GM12873 (cell line): ENCODE measurements at regions not wholly inside any gene's neighbourhood (a gene's known extent, or its start where the extent isn't known, plus 50 kb on each side); places are given as distances from the start of the nearest gene placed in this dataset.

ENCODE experiments used
- CTCF ChIP-seq: IDR thresholded peaks from 2 replicates; pipeline ENCODE4 v1.5.1; 2012; ENCODE audit warnings: low read depth, mild to moderate bottlenecking, moderate library complexity, low read length, control low read depth; ENCODE audit not compliant: insufficient read depth; ENCODE audit errors: missing control alignments

DNA sequence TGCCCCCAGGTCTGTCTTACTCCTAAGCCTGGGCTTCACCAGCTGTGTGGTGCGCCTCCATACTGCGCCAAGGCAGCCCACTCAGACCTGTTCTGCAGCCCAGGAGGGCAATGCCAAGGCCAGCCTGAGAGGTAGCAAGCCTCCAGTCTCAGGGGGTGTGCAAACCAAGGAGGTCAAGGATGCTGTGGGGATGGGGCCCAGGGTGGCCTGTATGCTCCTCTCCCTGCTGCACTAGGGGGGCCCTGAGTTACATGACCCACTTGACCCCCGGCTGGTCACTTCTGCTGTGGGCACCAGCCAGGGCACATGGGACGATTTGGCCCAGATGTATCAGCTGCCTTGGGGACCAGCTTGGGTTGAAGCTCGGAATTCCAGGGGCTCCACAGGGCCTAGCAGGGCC is 70.0 kb upstream of the SLC6A6 start:
- TF ChIP-seq CTCF = no peak

GRCh38 chr3:14333215-14333614 is 69.2 kb upstream of the SLC6A6 start:
- TF ChIP-seq CTCF = no peak

GRCh38 chr3:14333621-14334020 is 68.8 kb upstream of the SLC6A6 start:
- TF ChIP-seq CTCF = no peak

DNA sequence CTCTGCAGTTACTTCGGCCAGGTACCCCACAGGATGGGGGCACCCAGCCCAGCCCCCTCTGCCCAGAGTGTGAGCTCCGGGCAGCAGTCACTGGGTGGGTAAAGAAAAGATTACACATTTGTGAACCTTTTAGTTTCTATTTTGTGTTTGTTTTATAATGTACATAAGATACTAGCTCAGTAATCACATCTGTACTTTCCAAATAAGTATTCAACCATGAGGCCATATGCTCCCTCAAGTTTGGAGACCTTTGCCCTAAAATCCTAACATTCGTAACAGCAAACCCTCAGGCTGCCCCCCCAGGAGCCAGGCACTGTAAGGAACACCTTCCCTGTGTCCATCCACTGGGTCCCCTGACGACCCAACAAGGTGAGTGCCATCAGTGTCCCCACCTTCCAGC is 68.3 kb upstream of the SLC6A6 start:
- TF ChIP-seq CTCF = no peak

DNA sequence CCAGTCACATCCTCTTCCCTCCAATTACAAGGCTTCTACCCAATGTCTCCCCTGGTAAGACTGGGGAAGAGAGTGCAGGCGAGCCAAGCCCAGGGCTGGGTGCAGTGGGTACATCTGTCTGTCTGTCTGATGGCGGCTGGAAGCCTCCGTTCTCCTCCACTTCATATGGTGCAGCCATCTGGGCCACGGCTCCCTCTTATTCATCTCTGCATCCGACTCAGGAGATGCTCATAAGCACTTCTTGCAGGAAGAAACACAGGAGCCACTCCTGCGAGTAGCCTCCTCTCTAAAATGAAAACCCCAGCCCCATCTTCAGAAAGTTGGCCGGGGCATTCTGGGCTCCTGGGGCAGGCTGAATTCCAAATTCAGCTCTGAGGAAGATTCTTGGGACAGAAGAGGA is 67.5 kb upstream of the SLC6A6 start:
- no peak for TF ChIP-seq CTCF

- TF ChIP-seq CTCF = no peak
Observed at GRCh38 chr3:14335774-14336748, 66.3 kb upstream of the SLC6A6 start.

DNA sequence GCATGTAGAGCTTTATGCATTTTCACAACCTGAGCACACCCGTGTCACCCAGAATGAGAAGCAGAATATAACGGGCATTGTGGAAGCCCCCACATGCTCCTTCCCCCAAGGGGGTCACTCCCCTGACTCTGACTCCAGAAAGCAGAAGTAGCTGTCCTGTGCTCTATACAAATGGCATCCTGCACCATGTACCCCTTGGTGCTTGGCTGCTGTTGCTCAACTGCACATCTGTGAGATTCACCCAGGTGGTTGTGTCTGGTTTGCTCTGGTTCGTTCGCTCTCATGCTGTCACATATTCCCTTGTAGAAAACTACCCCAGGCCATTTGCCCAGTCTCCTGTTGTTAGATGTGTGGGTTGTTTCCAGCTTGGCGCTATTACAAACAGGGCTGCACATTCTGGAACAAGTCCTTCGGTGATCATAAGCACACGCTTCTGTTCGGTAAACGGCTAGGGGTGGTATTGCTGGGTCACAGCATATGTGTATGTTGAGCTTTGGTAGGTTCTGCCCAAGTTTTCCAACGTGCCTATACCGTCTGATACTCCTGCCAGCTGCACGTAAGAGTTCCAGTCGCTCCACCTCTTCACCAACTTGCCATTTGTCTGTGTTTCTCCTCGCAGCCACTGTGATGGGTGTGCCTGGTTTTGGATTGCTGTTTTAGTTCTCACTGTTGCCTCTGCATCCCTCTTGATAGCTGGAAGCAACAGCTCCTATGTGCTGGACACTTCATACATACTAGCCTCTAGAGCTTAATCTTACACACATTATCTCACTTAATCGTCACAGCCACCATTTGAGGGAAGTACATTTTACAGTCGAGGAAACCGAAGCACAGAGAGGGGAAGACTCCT is 65.4 kb upstream of the SLC6A6 start:
- TF ChIP-seq CTCF = no peak
